ENCODE measurements at regions not wholly inside any gene's neighbourhood (a gene's known extent, or its start where the extent isn't known, plus 50 kb on each side); places are given as distances from the start of the nearest gene placed in this dataset.

DNA sequence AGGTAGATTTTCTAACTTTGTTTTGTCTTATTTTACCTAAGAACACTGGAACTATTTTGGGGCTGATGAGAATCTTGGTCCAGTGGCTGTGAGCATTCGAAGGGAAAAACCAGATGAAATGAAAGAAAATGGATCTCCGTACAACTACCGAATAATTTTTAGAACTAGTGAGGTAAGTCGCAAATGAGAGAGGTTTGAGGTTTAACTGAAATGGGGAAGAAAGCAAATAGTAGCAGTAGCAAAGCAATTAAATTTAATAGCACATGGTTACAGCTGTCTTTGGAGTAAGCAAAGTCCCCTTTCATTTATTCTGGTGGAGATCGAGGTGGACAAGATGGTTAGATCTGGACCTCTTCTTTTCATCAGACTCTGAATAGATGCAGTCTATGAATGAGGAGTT, 313.5 kb upstream of the RGS6 start:
- no peaks in the 10 kb centered on the region for H3K9me2 ChIP-seq (ENCODE audit: insufficient read depth, low read length)
- H3K9me3 ChIP-seq (ENCODE audit: low read length) = no peaks in the 10 kb centered on the region
- TF ChIP-seq EP300 (conservative IDR thresholded peaks at IDR 0.05; ENCODE audit: poor library complexity, severe bottlenecking) = no peak
- no peak for TF ChIP-seq SMC3 (conservative IDR thresholded peaks at IDR 0.05; ENCODE audit: poor library complexity)
- TF ChIP-seq POLR2AphosphoS5 (IDR thresholded peaks at IDR 0.05) = no peak
- no peak for TF ChIP-seq EZH2 (IDR thresholded peaks at IDR 0.05; ENCODE audit: borderline replicate concordance, insufficient read depth, low read length, poor library complexity, severe bottlenecking)
- TF ChIP-seq MXI1 (conservative IDR thresholded peaks at IDR 0.05; ENCODE audit: poor library complexity, severe bottlenecking) = no peak
- H3F3A ChIP-seq (ENCODE audit: insufficient read depth, low read length, poor library complexity, severe bottlenecking) = no peaks in the 10 kb centered on the region
- no peak overlapping the region for H3K4me3 ChIP-seq (ENCODE audit: low read length)
- no peak overlapping the region for H3K27ac ChIP-seq (ENCODE audit: low read length)
- no peak overlapping the region for H2AFZ ChIP-seq (ENCODE audit: low read depth, low read length)
- no peaks in the 10 kb centered on the region for H3K27me3 ChIP-seq (ENCODE audit: insufficient read depth, low read depth, low read length)
- H4K20me1 ChIP-seq (ENCODE audit: insufficient read depth) = no peaks in the 10 kb centered on the region
- H3K36me3 ChIP-seq (ENCODE audit: insufficient read depth, low read length) = no peaks in the 10 kb centered on the region
- no peaks in the 10 kb centered on the region for H3K79me2 ChIP-seq (replicated peaks; ENCODE audit: insufficient read depth, low read length)
- H3K4me2 ChIP-seq (ENCODE audit: low read length) = no peak overlapping the region
- no peak overlapping the region for H3K9ac ChIP-seq (ENCODE audit: low read length)

- Histone ChIP-seq H3K9me2 (ENCODE audit: insufficient read depth, low read length) (no peaks in the 10 kb centered on the region), H3K9ac (ENCODE audit: low read length) (no peak overlapping the region), H3F3A (ENCODE audit: insufficient read depth, low read length, poor library complexity, severe bottlenecking) (no peaks in the 10 kb centered on the region), H3K27me3 (ENCODE audit: insufficient read depth, low read depth, low read length) (no peaks in the 10 kb centered on the region), H3K4me2 (ENCODE audit: low read length) (no peak overlapping the region), H3K36me3 (ENCODE audit: insufficient read depth, low read length) (no peaks in the 10 kb centered on the region), H2AFZ (ENCODE audit: low read depth, low read length) (no peak overlapping the region), H3K27ac (ENCODE audit: low read length) (no peak overlapping the region), H4K20me1 (ENCODE audit: insufficient read depth) (no peaks in the 10 kb centered on the region), H3K79me2 (replicated peaks; ENCODE audit: insufficient read depth, low read length) (no peaks in the 10 kb centered on the region), H3K9me3 (ENCODE audit: low read length) (no peaks in the 10 kb centered on the region), H3K4me3 (ENCODE audit: low read length) (no peak overlapping the region)
- TF ChIP-seq TAF1 (IDR thresholded peaks at IDR 0.05; ENCODE audit: low read depth) = no peak
- no peak for TF ChIP-seq MXI1 (conservative IDR thresholded peaks at IDR 0.05; ENCODE audit: poor library complexity, severe bottlenecking)
- no peak for TF ChIP-seq SMC3 (conservative IDR thresholded peaks at IDR 0.05; ENCODE audit: poor library complexity)
- no peak for TF ChIP-seq EP300 (conservative IDR thresholded peaks at IDR 0.05; ENCODE audit: poor library complexity, severe bottlenecking)
- no peak for TF ChIP-seq RAD21 (conservative IDR thresholded peaks at IDR 0.05)
- no peak for TF ChIP-seq EZH2 (IDR thresholded peaks at IDR 0.05; ENCODE audit: borderline replicate concordance, insufficient read depth, low read length, poor library complexity, severe bottlenecking)
- no peak for TF ChIP-seq CTCF (IDR thresholded peaks at IDR 0.05; ENCODE audit: poor library complexity, severe bottlenecking)
- TF ChIP-seq POLR2AphosphoS5 (IDR thresholded peaks at IDR 0.05) = no peak
- TF ChIP-seq REST (IDR thresholded peaks at IDR 0.05; ENCODE audit: borderline replicate concordance) = no peak
Measured at GRCh38 chr14:71619472-71619871, 312.8 kb upstream of the RGS6 start.
